ENCODE measurements at regions not wholly inside any gene's neighbourhood (a gene's known extent, or its start where the extent isn't known, plus 50 kb on each side); places are given as distances from the start of the nearest gene placed in this dataset.

DNA sequence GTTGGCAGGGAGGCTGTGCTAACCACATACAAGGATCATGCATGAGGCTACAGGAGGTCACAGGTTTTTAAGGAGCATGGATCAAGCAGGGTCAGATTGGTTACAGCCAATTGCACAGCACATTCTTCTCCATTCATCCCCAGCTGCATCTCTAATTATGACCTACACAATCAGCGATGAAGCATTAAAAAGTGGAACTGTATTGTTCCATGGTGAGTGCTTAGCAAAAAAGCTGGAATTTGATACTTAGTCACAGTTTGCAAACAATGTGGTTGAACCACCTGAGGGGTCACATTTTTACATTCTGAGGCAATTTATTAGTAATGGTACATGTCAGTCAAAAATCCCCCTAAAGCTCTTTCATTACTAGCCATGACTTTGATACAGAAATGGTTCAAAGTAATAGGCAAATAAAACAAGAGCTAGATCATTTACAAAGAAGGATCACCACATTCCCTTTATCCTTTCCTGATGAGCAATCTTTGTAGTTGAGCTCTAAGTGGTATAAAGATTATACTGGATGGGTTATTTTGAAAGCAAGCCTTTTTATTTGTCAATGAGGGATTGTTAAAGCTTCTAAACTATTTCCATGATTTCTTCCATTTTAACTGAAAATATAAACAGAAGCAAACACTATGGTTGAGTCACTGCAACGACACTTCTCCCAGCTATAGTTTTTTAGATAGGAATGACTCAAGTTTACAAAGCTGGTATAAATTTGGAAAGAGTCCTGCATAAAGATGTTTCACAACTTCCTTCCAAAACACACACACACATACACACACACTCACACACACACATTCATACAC, 217.8 kb upstream of the SEMA3A start:
- TF ChIP-seq CTCF (conservative IDR thresholded peaks at IDR 0.05; ENCODE audit: low read length), result no peak
- TF ChIP-seq EZH2phosphoT487 (IDR thresholded peaks at IDR 0.05; ENCODE audit: borderline replicate concordance), result no peak

All from Loucy (cell line).